ENCODE measurements at regions not wholly inside any gene's neighbourhood (a gene's known extent, or its start where the extent isn't known, plus 50 kb on each side); places are given as distances from the start of the nearest gene placed in this dataset.

GRCh38 chr2:82913566-82913965 lies 1545.5 kb downstream of the SUCLG1 start:
- Histone ChIP-seq H2AFZ (ENCODE audit: low read depth, low read length) (no peak overlapping the region), H3K27ac (ENCODE audit: extremely low read depth, low read depth, low read length) (no peak overlapping the region), H4K20me1 (replicated peaks; ENCODE audit: control insufficient read depth, insufficient read depth, low read length) (no peaks in the 10 kb centered on the region), H3K36me3 (ENCODE audit: control insufficient read depth, insufficient read depth, low read length) (no peaks in the 10 kb centered on the region), H3K9me3 (replicated peaks; ENCODE audit: control insufficient read depth, insufficient read depth, low read depth, low read length) (no peaks in the 10 kb centered on the region), H3K27me3 (ENCODE audit: control insufficient read depth in 2 of 2, insufficient read depth in 2 of 2, low read length in 2 of 2) (no peaks in the 10 kb centered on the region), H3K9ac (ENCODE audit: insufficient read depth in 1 of 2, low read depth in 2 of 2, low read length in 2 of 2) (no peak overlapping the region), H3K4me3 (no peak overlapping the region), H3K4me2 (ENCODE audit: insufficient read depth, low read length) (no peak overlapping the region), H3K4me1 (replicated peaks in 1 of 2; ENCODE audit: control insufficient read depth in 2 of 2, insufficient read depth in 2 of 2, low read length in 2 of 2) (no peaks in the 10 kb centered on the region), H3K9me1 (ENCODE audit: control insufficient read depth, insufficient read depth, low read length) (no peaks in the 10 kb centered on the region), H3K79me2 (ENCODE audit: control insufficient read depth, insufficient read depth, low read length) (no peaks in the 10 kb centered on the region)
- no peak for ATAC-seq
- BruUV-seq (replicated peaks): no TSS peak
- intact Hi-C loops (cut with micrococcal nuclease) (no loop called here), in situ Hi-C loops (cut with MboI) (no loop called here)
- FAIRE-seq: no peak
- CTCF ChIA-PET (ENCODE audit: low intra/inter-chr PET ratio): no interaction called here
- 11% methylated on average over 2 of the region's 2 CpGs for WGBS (ENCODE audit: insufficient coverage, low coverage, missing lambda C conversion rate)
- TF ChIP-seq PHB (CRISPR knock-in tag; IDR thresholded peaks at IDR 0.05): no peak
- no peak for TF ChIP-seq ARID1B (IDR thresholded peaks at IDR 0.05)
- POLR2A ChIA-PET: no interaction called here
- DNase-seq (ENCODE audit: extremely low read depth in 1 of 4, low spot score in 3 of 4): no peak

- H3K9me3 ChIP-seq (replicated peaks; ENCODE audit: control insufficient read depth, insufficient read depth, low read depth, low read length): no peaks in the 10 kb centered on the region
- H3K36me3 ChIP-seq (ENCODE audit: control insufficient read depth, insufficient read depth, low read length): no peaks in the 10 kb centered on the region
- H3K27ac ChIP-seq (ENCODE audit: extremely low read depth, low read depth, low read length): no peak overlapping the region
- FAIRE-seq (no peak), ATAC-seq (no peak), DNase-seq (ENCODE audit: extremely low read depth in 1 of 4, low spot score in 3 of 4) (no peak)
- no peaks in the 10 kb centered on the region for H3K4me1 ChIP-seq (replicated peaks in 1 of 2; ENCODE audit: control insufficient read depth in 2 of 2, insufficient read depth in 2 of 2, low read length in 2 of 2)
- no peaks in the 10 kb centered on the region for H3K9me1 ChIP-seq (ENCODE audit: control insufficient read depth, insufficient read depth, low read length)
- H2AFZ ChIP-seq (ENCODE audit: low read depth, low read length): no peak overlapping the region
- H3K79me2 ChIP-seq (ENCODE audit: control insufficient read depth, insufficient read depth, low read length): no peaks in the 10 kb centered on the region
- H3K4me3 ChIP-seq: no peak overlapping the region
- no peaks in the 10 kb centered on the region for H3K27me3 ChIP-seq (ENCODE audit: control insufficient read depth in 2 of 2, insufficient read depth in 2 of 2, low read length in 2 of 2)
- CTCF ChIA-PET (ENCODE audit: low intra/inter-chr PET ratio): no interaction called here
- no TSS peak for BruUV-seq (replicated peaks)
- H4K20me1 ChIP-seq (replicated peaks; ENCODE audit: control insufficient read depth, insufficient read depth, low read length): no peaks in the 10 kb centered on the region
- H3K9ac ChIP-seq (ENCODE audit: insufficient read depth in 1 of 2, low read depth in 2 of 2, low read length in 2 of 2): no peak overlapping the region
- 1% methylated on average over 4 of the region's 6 CpGs for WGBS (ENCODE audit: insufficient coverage, low coverage, missing lambda C conversion rate)
- in situ Hi-C loops (cut with MboI) (no loop called here), intact Hi-C loops (cut with micrococcal nuclease) (no loop called here)
- POLR2A ChIA-PET: no interaction called here
- H3K4me2 ChIP-seq (ENCODE audit: insufficient read depth, low read length): no peak overlapping the region
- TF ChIP-seq POLR2AphosphoS5 (IDR thresholded peaks at IDR 0.05; ENCODE audit: control insufficient read depth, insufficient read depth, low read depth, low read length) (no peak), ZNF121 (CRISPR knock-in tag; conservative IDR thresholded peaks at IDR 0.05) (no peak), ID3 (CRISPR knock-in tag; IDR thresholded peaks at IDR 0.05) (no peak), ID3 (tag; IDR thresholded peaks at IDR 0.05) (no peak), ZNF263 (CRISPR knock-in tag; IDR thresholded peaks at IDR 0.05; ENCODE audit: borderline replicate concordance) (no peak), ZNF12 (CRISPR knock-in tag; IDR thresholded peaks at IDR 0.05) (no peak), REST (IDR thresholded peaks at IDR 0.05; ENCODE audit: borderline replicate concordance) (no peak), REST (CRISPR knock-in tag; IDR thresholded peaks at IDR 0.05; ENCODE audit: low read depth) (no peak)
These were observed 1563.0 kb downstream of the SUCLG1 start for GRCh38 chr2:82896117-82896516.
